Left ventricle myocardium superior (tissue), 1 donor: ENCODE measurements at regions not wholly inside any gene's neighbourhood (a gene's known extent, or its start where the extent isn't known, plus 50 kb on each side); places are given as distances from the start of the nearest gene placed in this dataset.
"Not testable (repeated sequence)": the region's sequence is repeated elsewhere in the genome, so short reads cannot be mapped to it uniquely, and the experiment has no call there.

Experiments
- ATAC-seq: fragments of 200-7000 bp; cut with Tn5 transposase; one replicate; pipeline ENCODE4 v1.9.1; 2020; ENCODE audit warnings: mild to moderate bottlenecking, moderate library complexity
- DNase-seq: peaks from one replicate; pipeline ENCODE4 v3.0.0-alpha.2; 2020
- intact Hi-C: fragments of 100-400 bp; cut with micrococcal nuclease; formaldehyde crosslinking; loops from one replicate; pipeline ENCODE4 v1.11.0; 2022
- donor health status: DM: no; HTN: yes; CAD: no; lungs with severe emphysema.

DNA sequence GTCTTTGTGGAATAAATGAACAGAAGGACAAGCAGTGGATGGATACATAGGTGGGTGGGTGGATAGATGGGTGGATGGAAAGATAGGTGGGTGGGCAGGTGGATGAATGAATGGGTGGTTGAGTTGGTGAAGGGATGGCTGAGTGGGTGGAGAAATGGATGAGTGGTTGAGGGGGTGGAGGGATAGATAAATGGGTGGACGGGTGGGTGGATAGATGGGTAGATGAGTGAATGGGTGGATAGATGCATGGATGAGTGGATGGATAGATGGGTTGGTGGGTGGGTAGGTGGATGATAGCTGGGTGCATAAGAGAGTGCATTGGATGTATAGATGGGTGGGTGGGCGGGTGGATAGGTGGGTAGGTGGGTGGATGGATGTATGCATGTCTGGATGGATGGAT lies 63.5 kb downstream of the UNC93B1 start:
- intact Hi-C loops, ATAC-seq, DNase-seq: not testable (repeated sequence)

DNA sequence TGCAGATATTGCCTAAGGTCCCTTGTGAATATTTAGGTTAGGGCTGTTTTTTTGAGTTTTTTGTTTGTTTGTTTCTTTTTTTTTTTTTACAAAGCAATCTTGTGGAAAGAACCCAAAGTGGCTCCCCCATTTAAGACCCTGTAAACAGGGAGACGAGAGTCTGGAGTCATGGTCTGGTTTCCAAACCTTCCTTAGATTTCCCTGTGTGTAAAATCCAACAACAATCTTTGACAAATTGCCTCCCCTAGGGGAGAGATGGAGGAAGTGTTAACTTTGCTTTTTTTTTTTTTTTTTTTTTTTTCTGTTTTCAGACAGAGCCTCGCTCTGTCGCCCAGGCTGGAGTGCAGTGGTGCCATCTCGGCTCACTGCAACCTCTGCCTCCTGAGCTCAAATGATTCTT lies 64.9 kb downstream of the UNC93B1 start:
- intact Hi-C loops, ATAC-seq, DNase-seq: not testable (repeated sequence)

DNA sequence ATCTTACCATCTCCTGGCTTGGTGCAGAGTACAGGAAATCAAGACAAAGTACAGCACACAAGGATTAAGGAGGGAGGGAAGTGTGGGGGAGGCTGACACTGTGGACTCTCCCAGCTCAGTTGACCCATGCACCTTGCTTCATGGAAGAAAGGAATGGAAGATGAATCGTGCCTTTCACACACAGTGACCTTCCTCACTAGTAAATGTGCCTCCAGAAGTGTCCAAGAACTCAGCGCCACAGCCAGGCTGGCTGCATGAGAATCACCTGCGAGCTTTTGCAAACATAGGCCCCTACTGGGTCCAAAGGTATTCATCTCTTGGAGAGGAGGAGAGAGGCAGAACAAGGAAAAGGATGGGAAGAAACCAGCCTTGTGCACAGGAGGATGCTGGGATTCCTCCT lies 65.5 kb downstream of the UNC93B1 start:
- intact Hi-C loops, DNase-seq, ATAC-seq: not testable (repeated sequence)

DNA sequence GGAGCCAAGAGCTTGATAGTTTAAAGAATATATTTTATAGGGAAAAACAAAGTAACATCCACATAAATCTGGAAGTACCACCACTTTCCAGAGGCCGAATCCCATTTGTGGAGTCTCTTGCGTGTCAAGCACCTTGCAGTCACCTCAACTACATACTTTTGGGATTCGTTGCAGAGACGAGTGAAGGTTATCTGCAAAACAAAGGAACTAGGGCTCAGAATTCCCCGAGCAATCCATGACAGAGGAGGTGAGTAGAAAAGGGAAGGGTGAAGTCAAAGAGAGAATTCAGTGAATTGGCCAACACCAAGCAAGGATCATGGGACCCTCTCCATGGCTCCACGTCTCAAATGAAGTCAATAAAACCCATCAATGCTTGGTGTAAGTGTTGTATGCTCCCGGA lies 80.3 kb downstream of the UNC93B1 start:
- DNase-seq, intact Hi-C loops, ATAC-seq: not testable (repeated sequence)

DNA sequence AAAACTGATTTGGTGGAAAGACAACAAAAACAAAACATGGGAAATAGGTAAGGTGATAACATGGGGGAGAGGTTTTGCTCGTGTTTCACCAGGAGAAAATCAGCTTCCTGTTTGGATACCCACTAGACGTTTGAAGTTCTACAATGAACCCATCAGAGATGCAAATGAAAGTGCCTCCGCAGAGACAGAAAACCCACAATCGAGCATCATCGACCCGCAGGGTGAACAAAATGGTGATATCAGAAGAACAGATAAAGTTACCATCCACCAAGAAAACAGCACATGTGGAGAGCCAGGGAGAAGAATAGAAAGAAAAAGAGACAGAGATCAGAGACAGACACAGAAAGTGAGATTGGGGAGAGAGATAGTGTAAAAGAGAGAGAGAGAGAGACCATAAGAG lies 83.4 kb downstream of the UNC93B1 start:
- ATAC-seq, intact Hi-C loops, DNase-seq: not testable (repeated sequence)

DNA sequence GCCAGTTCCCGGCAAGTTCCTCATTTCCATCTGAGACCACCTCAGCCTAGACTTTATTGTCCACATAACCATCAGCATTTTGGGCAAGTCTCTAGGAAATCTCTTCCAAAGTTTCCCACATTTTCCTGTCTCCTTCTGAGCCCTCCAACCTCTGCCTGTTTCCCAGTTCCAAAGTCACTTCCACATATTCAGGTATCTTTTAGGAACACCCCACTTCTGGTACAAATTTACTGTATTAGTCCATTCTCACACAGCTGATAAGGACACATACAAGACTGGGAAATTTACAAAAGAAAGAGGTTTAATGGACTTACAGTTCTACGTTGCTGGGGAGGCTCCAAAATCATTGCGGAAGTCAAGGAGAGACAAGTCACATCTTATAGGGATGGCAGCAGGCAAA lies 91.7 kb downstream of the UNC93B1 start:
- DNase-seq, ATAC-seq, intact Hi-C loops: not testable (repeated sequence)

DNA sequence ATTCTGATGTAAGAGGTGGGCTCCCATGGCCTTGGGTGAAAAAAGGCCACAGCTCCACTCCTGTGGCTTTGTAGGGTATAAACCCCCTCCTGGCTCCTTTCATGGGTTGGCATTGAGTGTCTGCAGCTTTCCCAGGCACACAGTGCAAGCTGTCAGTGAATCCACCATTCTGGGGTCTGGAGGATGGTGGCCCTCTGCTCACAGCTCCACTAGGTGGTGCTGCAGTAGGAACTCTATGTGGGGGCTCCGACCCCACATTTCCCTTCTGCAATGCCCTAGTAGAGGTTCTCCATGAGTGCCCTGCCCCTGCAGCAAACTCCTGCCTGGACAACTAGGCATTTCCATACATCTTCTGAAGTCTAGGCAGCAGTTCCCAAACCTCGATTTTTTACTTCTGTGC lies 92.7 kb downstream of the UNC93B1 start:
- DNase-seq, ATAC-seq, intact Hi-C loops: not testable (repeated sequence)

DNA sequence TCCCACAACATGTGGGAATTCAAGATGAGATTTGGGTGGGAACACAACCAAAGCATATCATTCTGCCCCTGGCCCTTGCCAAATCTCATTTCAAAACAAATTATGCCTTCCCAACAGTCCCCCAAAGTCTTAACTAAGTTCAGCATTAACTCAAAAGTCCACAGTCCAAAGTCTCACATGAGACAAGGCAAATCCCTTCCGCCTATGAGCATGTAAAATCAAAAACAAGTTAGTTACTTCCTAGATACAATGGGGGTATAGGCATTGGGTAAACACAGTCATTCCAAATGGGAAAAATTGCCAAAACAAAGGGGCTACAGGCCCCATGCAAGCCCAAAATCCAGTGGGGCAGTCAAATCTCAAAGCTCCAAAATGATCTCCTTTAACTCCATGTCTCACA lies 93.1 kb downstream of the UNC93B1 start:
- ATAC-seq, DNase-seq, intact Hi-C loops: not testable (repeated sequence)

DNA sequence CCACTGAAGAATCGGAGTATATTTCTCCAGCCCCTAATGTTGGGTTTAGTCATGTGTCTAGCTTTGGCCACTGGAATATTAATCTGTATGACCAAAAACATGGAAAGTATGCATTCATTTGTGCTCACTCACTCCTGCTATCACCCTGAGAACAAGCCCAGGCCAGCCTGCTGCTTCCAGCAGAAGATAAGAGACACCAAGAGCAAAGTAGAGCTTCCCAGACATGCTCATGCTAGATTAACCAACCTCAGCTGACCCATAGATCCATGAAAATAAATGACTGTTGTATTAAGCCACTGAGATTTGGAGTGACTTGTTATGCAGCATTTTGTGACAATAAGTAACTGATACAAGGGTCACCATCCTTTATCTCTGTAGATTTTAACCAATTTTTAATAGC lies 96.9 kb downstream of the UNC93B1 start:
- intact Hi-C loops, DNase-seq, ATAC-seq: not testable (repeated sequence)

DNA sequence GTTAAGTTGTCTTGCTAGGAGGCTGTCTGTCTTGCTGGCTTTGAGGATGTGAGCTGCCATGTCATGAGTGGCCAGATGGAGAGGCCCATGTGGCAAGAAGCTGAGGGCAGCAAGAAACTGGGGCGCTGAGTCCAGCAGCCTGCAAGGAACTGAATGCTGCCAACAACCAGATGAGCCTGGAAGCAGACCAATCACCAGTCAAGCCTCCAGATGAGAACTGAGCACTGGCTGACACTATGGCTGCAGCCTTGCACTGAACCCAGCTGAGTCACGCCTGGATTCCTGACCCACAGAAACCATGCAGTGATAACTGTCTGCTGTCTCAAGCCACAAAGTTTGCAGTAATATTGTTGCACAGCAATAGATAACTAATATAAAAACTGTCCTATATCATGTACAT lies 104.4 kb downstream of the UNC93B1 start:
- intact Hi-C loops, DNase-seq, ATAC-seq: not testable (repeated sequence)

DNA sequence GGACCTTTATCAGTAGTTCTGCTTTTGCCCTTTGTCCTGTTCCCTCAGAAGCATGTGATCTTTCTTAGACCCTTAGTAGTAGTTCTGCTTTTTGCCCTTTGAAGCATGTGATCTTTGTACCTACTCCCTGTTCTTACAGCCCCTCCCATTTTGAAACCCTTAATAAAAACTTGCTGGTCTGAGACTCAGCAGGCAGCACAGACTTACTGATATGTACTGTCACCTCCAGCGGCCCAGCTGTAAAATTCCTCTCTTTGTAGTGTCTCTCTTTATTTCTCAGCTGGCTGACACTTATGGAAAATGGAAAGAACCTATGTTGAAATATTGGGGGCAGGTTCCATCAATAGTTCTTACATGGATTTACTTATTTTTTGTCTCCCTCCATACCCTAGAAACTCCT lies 110.4 kb downstream of the UNC93B1 start:
- intact Hi-C loops, ATAC-seq, DNase-seq: not testable (repeated sequence)

DNA sequence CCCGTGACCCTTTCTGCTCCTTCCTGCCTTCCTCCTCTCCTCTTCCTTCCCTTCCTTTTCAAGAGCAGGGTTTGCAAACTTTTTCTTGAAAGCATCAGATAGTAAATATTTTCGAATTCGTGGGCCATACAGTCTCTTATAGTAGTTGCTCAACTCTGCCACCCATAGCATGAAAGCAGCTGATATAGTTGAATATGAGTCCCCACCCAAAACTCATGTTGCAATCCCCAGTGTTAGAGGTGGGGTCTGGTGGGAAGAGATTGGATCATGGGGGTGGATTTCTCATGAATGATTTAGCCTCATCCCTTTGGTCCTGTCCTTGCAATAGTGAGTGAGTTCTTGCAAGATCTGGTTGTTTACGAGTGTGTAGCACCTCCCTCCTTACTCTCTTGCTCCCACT lies 114.3 kb downstream of the UNC93B1 start:
- ATAC-seq, intact Hi-C loops, DNase-seq: not testable (repeated sequence)

DNA sequence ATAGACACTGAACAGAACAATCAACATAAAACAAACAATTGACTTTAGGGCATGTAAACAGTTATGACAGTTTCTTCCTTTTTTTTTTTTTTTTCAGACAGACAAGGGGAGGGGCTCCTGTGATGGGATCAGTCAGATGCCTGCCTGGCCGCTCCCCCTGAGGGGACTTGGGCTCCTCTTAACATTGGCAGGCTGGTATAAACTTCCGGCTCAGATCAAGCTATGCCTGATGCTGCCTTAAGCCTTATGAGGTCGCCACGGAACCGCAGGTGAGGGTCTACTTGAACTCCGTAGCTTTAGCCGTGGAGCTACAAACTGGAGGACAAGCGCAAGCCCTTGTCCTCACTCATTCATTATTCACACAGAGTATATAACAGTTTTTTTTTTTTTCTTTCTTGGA lies 115.8 kb downstream of the UNC93B1 start:
- DNase-seq, intact Hi-C loops, ATAC-seq: not testable (repeated sequence)

DNA sequence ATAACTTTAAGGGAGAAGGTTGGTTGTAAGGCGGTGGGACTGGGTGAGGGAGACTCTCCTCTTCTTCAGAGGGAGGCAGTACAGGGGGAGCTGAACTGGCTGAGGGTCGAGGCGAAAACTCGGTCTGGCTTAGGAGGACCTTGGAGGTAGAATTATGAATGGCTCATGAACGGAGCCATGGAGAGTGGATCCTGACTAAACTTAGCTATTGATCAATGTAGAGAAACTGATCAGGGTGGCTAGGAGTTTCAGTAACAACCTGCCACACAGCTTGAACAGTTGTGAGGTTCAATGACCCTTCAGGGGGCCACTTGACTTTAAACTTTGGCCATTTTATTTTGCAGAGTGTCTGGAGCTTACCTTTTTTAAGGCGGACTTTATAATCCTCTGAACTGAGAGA lies 117.2 kb downstream of the UNC93B1 start:
- not testable (repeated sequence) for DNase-seq

DNA sequence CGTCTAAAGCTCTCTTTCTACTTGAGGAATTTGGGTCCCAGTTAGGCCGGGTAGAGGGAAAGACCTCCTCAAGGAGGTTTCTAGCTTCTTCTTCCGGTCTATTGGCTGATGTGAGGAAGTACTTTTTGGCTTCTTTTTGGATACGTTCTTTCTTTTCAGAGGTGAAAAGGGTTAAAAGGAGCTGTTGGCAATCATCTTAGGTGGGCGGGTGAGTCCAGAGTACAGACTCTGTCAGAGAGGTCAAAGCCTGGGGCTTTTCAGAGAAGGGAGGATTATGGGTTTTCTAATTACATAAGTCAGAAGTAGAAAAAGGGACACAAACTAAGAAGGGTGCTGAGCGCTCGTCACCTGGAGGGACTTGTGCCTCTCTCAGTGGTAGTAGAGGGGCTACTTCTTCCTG lies 117.7 kb downstream of the UNC93B1 start:
- ATAC-seq, intact Hi-C loops, DNase-seq: not testable (repeated sequence)

More for the DNA sequence above, 117.2 kb downstream of the UNC93B1 start:
- intact Hi-C loops, ATAC-seq: not testable (repeated sequence)

DNA sequence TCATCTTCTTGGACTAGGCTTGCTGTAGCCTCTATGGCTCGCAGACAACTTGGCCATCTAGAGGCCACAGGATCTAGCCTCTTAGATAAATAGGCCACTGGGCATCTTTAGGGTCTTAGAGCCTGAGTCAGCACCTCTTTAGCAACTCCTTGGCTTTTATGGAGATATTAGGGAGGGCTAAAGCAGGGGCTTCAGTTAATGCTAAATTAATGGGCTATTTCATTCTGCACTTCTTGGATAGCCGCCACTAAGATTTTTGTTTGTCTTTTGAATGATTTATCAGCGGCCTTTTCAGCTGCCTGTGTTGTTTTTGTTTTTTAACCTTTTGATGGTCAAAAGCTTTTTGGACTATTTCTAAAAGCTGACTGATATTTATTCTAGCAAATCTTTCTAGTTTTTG lies 118.3 kb downstream of the UNC93B1 start:
- ATAC-seq, intact Hi-C loops, DNase-seq: not testable (repeated sequence)

DNA sequence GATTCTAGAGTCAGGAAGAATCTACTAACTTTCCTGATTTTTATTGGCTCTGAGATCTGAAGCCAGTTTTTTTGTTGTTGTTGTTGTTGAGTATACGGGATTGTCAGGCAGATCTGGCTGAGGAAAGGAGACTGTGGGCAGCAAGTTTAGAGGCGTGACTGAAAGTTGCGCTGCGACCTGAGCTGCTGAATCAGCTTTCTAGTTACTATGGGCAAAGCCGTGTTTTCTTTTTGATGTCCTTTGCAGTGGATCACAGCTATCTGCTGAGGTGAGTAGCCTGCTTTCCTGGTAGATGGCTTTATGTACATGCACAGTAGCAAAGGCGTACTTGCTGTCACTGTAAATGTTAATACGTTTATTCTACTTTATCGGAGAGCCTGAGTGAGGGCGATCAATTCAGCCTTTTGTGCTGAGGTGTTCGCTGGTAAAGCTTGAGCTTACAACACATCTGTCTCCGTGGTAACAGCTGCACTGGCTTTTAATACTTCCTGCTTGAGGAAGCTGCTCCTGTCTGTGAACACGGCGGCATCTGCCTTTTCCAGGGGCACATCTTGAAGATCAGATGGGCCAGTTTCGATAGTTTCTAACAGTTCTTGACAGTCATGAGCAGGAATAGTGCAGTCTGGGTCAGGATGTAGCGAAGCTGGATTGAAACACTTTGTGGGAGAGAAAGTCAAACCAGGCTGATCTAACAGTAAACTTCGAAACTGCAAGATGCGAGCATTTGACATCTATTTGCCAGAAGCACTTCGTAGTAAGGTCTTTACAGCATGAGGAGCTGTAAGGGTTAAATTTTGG lies 118.9 kb downstream of the UNC93B1 start:
- ATAC-seq, intact Hi-C loops, DNase-seq: not testable (repeated sequence)

DNA sequence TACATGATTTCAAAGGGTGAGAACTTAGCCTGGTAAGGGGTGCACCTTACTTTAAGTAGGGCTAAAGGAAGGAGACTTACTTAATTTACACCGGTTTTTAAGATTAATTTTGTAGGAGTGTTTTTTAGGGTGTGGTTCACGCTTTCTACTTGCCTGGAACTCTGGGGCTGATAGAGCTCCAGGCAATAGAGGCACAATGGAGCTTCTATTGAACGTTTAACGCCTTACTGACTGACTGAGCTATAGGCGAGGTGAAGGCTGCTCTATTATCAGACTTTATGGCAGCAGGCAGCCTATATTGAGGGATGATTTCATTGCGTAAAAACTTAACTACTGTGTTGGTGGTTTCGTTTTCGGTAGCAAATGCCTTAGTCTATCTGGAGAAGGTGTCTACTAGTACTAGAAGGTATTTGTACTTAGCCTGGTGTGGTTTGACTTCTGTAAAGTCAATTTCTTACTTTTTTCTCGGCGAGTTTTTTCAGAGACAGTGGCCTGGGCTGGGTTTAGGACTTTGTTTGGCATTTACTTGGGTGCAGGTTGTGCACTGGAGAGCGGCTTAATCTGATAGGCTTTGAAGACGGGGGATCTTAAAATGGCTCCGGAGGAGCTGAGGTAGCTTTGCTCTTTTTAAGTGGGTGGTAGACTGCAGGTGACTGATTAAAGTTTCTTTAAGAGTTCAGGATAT lies 119.7 kb downstream of the UNC93B1 start:
- DNase-seq, intact Hi-C loops, ATAC-seq: not testable (repeated sequence)

DNA sequence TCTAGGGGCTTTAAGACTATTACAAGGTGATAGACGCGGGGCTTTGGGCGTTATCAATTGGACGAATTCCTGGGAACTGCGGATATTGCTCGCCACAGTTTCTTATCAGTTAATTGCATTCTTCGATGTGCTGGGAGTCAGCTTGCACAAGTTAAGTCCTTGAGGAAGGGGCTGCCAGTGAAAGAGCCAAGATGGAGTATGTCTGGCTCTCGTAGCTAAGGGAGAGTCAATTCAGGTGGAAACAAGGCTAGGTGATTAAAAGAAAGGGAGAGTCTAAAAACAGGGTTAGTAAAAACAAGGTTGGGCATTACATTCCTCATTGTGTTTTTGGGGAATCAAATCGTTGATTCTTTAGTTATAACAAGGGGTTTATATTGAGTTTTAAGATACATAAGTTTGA lies 121.6 kb downstream of the UNC93B1 start:
- intact Hi-C loops, DNase-seq, ATAC-seq: not testable (repeated sequence)

DNA sequence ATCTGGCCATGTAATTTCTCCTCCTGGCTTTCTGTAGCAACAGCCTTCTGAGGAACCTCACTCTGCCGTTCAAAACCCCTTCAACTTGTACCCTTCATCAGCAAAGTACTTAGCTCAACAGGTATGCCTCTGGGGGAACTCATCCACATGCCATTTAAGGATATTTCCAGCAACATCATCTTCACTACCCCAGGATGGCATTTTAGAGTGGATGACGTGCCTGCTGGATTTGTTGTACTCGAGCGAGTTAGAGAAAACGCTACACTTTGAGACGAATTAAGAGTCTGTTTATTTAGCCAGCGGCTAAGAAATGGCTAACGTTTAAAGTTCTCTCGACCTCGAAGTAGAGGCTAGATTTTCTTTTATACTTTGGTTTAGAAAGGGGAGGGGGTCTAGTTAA lies 122.1 kb downstream of the UNC93B1 start:
- intact Hi-C loops, DNase-seq, ATAC-seq: not testable (repeated sequence)
